RWPE2 (cell line): ENCODE measurements at regions not wholly inside any gene's neighbourhood (a gene's known extent, or its start where the extent isn't known, plus 50 kb on each side); places are given as distances from the start of the nearest gene placed in this dataset.

Experiments
- ATAC-seq: fragments of 200-7000 bp; cut with Tn5 transposase; 3 replicates; pipeline ENCODE4 v1.9.1; 2021; ENCODE audit warnings: low read depth
- DNase-seq: peaks from one replicate; pipeline ENCODE4 v3.0.0-alpha.2; 2020; ENCODE audit warnings: low spot score
- H3K27ac ChIP-seq: fragments of 450-650 bp; 2 replicates; pipeline ENCODE4 v1.5.1; 2017; ENCODE audit warnings: mild to moderate bottlenecking; ENCODE audit not compliant: poor library complexity, severe bottlenecking
- H3K27me3 ChIP-seq: fragments of 250-450 bp; sonication (Bioruptor Pico); 2 replicates; pipeline ENCODE4 v1.5.1; 2021; ENCODE audit warnings: mild to moderate bottlenecking, moderate library complexity; ENCODE audit not compliant: insufficient read depth, poor library complexity, severe bottlenecking
- H3K36me3 ChIP-seq: fragments of 250-450 bp; sonication (Bioruptor Pico); 2 replicates; pipeline ENCODE4 v1.5.1; 2020; ENCODE audit warnings: low read depth, mild to moderate bottlenecking, moderate library complexity
- H3K4me1 ChIP-seq: fragments of 250-450 bp; sonication (Bioruptor Pico); 2 replicates; pipeline ENCODE4 v1.5.1; 2021; ENCODE audit warnings: mild to moderate bottlenecking, moderate library complexity; ENCODE audit not compliant: insufficient read depth, poor library complexity, severe bottlenecking
- H3K4me3 ChIP-seq: fragments of 250-450 bp; sonication (Bioruptor Pico); 2 replicates; pipeline ENCODE4 v1.5.1; 2021; ENCODE audit warnings: mild to moderate bottlenecking, moderate library complexity; ENCODE audit not compliant: severe bottlenecking
- H3K9me3 ChIP-seq: fragments of 250-450 bp; sonication (Bioruptor Pico); 2 replicates; pipeline ENCODE4 v1.5.1; 2021; ENCODE audit warnings: mild to moderate bottlenecking, moderate library complexity; ENCODE audit not compliant: severe bottlenecking
- TF ChIP-seq, protein P1 (sequence below): fragments of 450-650 bp; IDR thresholded peaks from one replicate; pipeline ENCODE4 v1.5.1; 2017; ENCODE audit warnings: mild to moderate bottlenecking, moderate library complexity; ENCODE audit not compliant: poor library complexity, severe bottlenecking

DNA sequence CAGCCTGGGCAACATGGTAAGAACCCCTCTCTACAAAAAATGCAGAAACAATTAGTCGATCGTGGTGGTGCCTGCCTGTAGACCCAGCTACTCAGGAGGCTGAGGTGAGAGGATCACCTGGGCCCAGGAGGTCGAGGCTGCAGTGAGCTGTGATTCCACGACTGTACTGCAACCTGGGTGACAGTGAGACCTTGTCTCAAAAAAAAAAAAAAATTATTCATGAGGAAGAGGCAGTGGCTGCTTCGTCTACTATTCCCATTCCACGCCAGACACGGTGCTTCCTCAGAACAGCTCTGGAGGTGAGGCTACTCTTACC is 52.2 kb upstream of the GSE1 start:
- no peaks in the 10 kb centered on the region for H3K27me3 ChIP-seq
- ATAC-seq (no peak), DNase-seq (no peak)
- H3K4me3 ChIP-seq, result no peak overlapping the region
- H3K27ac ChIP-seq, result no peak overlapping the region
- no peaks in the 10 kb centered on the region for H3K9me3 ChIP-seq
- TF ChIP-seq, protein P1, sequence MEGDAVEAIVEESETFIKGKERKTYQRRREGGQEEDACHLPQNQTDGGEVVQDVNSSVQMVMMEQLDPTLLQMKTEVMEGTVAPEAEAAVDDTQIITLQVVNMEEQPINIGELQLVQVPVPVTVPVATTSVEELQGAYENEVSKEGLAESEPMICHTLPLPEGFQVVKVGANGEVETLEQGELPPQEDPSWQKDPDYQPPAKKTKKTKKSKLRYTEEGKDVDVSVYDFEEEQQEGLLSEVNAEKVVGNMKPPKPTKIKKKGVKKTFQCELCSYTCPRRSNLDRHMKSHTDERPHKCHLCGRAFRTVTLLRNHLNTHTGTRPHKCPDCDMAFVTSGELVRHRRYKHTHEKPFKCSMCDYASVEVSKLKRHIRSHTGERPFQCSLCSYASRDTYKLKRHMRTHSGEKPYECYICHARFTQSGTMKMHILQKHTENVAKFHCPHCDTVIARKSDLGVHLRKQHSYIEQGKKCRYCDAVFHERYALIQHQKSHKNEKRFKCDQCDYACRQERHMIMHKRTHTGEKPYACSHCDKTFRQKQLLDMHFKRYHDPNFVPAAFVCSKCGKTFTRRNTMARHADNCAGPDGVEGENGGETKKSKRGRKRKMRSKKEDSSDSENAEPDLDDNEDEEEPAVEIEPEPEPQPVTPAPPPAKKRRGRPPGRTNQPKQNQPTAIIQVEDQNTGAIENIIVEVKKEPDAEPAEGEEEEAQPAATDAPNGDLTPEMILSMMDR, result no peak
- no peaks in the 10 kb centered on the region for H3K36me3 ChIP-seq
- peaks cover 18% of the 10 kb centered on the region for H3K4me1 ChIP-seq

DNA sequence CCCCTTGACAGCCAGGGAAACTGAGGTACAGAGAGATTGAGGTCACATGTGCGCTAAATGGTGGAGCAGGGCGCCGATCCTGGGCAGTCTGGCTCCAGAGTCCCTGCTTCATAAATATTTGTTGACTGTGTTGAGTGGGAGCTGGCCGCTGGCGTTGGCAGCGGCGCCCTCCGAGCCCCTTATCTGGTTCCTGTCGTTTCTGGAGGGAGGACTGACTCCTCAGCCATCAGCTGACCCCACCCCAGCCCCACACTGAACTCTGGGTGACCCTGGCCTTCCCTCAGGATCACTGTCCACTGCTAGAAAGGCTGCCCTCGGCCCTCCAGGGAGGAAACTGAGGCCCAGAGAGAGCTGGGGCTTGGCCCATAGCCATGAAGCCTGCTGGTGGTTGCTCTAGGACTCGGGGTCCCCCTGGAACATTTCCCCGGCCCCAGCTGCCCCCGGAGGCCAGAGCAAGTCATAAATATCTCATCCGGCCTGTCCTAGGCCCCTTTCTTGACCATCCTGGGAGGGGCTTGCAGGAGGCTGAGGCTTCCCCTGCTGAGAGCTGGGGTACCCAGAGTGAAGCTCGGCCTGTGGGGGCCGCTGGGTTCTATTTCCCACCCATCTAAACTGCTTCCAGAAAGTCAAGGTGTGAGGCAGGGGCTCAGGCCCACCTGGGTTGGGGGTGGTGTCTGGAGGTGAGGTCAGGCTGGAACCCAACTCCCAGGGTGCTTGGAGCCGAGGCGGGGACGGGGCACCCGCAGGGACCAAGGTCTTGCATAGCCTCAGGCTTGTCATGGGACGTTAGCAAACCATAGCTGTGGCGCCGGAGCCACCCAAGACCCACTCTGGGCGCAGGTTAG is 51.7 kb upstream of the GSE1 start:
- no peaks in the 10 kb centered on the region for H3K9me3 ChIP-seq
- ATAC-seq (no peak), DNase-seq (no peak)
- H3K4me1 ChIP-seq, result peaks cover 18% of the 10 kb centered on the region
- H3K27me3 ChIP-seq, result no peaks in the 10 kb centered on the region
- H3K27ac ChIP-seq, result no peak overlapping the region
- TF ChIP-seq, protein P1, result no peak
- no peak overlapping the region for H3K4me3 ChIP-seq
- no peaks in the 10 kb centered on the region for H3K36me3 ChIP-seq

DNA sequence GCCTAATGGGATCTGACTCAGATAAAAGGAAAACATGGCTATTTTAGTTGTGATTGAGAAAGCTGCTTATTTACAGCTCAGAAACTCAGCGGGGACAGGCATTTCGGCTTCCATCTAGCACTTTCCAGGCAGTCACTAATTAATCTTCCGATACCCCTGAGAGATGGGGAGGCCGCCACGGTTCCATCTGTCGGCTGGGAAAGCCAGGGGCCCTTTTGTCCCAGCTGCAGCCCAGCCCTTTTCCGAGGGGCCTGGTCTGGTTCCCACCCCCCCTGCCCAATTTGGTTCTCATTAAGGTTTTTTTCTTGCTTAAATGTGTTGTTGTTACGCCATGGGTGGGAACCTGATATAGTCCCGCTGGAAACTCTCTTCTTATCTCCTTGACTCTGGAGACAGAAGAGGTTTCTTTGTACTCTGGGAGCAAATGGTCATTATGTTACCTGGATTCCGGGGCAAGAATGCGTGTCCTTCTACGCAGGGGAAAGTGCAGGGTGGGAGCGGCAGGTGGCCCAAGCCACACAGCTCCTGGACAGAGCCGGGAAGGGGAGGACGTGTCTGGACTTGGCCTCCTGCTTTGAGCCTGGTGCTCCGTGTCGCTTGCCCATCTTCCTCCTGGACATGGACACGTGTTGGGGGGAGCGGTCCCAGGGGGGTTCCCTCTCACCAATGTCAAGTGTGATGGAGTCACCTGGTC is 50.9 kb upstream of the GSE1 start:
- TF ChIP-seq, protein P1, result no peak
- DNase-seq, result no peak
- H3K36me3 ChIP-seq, result no peaks in the 10 kb centered on the region
- no peak overlapping the region for H3K4me3 ChIP-seq
- no peak overlapping the region for H3K27ac ChIP-seq
- H3K4me1 ChIP-seq, result peaks cover 18% of the 10 kb centered on the region
- no peaks in the 10 kb centered on the region for H3K27me3 ChIP-seq
- no peaks in the 10 kb centered on the region for H3K9me3 ChIP-seq
- ATAC-seq, result no peak

DNA sequence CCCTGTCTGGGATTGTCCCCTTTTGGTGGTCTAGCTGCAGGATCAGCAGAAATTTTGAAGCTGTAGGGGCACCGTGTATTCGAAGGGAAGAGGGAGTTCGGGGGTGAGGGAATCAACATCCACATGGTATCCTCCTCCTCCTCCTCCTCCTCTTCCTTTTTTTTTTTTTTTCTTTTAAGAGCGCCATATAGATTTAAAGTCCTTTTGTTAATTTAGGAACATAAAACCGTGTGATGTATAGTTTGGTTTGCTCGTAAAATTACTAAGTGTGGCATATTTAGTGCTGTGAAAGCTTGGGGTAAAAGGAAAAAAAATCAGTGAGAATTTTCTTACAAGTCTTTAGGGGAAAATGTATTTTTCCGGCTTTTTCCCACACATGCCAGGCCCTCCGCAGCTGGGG is 50.1 kb upstream of the GSE1 start:
- peaks cover 13% of the 10 kb centered on the region for H3K4me1 ChIP-seq
- no peak for DNase-seq
- no peaks in the 10 kb centered on the region for H3K9me3 ChIP-seq
- no peak overlapping the region for H3K4me3 ChIP-seq
- ATAC-seq, result no peak
- TF ChIP-seq, protein P1, result no peak
- no peaks in the 10 kb centered on the region for H3K36me3 ChIP-seq
- H3K27ac ChIP-seq, result no peak overlapping the region
- no peaks in the 10 kb centered on the region for H3K27me3 ChIP-seq
